Activated effector memory CD4-positive, alpha-beta T cell treated with Interleukin-2 at 50 U/mL for 16 hours (primary cell): ENCODE measurements at regions not wholly inside any gene's neighbourhood (a gene's known extent, or its start where the extent isn't known, plus 50 kb on each side); places are given as distances from the start of the nearest gene placed in this dataset.
"Not testable (repeated sequence)": the region's sequence is repeated elsewhere in the genome, so short reads cannot be mapped to it uniquely, and the experiment has no call there.

Experiments
- DNase-seq: peaks from one replicate; pipeline ENCODE4 v3.0.0-alpha.2; 2020

DNA sequence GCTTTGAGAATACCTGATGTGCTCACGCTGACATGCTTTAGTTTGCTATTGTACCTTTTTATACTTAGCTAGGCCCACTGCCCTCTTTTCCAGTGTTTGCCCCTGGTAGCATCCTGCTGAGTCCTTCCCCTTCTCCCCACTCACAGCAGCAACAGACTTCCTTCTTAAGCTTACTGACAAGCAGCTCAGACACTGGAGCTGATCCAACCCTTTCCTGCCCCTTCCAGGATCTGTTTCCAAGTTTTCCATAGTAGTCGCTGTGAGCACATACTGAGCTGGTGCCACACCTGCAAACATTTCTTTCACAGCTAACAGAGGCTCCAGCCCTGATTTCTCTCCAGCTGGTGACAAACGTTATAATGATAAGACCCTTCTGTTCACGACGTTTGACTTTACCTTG is 991.4 kb upstream of the CELF4 start:
- no peak for DNase-seq

DNA sequence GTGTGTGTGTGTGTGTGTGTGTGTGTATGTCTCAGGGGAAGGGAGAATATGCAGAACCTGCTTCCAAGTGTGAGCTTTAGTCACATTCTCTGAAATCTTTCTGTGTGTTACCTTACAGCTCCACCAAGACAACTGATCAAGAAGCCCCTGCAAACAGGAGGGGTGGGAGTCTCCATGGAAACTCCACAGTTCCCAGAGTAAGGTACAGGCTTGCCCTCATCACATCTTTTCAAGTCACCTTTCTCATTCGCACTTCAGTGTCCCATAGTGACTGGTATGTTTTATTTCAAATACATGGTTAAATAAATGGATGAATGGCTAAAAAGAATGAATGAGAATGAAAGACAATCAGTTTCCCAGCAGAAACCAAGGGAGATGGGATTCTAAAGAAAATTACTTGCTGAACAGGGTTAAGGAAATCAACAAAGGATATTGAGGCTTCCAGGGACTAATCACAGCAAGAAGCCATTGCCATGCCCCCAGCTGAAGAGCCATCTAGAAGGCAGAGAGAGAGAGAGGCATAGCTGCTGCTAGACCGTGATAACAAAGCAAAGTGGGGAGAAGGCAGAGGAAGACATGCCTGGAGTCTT is 987.2 kb upstream of the CELF4 start:
- no peak for DNase-seq

DNA sequence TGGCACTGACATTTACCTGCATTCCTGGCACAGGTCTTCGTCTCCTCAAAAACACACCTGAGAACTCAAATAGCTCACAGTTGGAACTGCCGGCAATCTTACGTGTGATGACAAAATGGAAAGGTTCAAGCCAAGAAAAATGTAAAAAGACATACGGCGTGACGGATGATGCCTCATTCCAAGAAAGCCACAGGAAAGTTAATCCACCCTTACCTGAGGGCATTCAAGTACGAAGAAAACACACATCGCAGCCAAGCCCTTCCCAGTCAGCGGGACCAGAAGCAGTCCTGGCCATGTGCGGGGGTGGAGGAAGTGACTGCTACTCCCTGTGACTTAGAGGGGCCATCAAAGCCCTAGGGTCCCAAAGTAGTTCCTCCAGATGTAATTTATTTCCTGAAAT is 986.3 kb upstream of the CELF4 start:
- no peak for DNase-seq

DNA sequence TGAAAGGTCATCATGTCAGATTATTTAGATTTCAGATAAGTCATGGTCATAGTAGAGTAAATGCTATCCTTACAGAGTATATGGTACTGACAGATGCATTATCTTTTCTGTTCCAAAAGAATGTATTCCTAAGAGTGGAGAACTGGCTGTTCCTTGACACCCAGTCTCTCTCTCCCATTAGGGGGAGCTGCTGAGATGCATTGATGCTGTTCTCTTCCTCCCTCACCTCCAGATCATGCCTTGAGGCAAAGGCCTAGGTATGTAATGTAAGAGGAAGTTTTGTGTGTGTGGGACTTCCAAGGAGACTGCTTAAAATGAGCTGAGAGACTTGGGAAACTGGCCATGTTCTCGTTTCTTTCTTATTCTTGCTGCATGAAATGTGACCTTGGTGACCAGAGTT is 979.5 kb upstream of the CELF4 start:
- DNase-seq: no peak

DNA sequence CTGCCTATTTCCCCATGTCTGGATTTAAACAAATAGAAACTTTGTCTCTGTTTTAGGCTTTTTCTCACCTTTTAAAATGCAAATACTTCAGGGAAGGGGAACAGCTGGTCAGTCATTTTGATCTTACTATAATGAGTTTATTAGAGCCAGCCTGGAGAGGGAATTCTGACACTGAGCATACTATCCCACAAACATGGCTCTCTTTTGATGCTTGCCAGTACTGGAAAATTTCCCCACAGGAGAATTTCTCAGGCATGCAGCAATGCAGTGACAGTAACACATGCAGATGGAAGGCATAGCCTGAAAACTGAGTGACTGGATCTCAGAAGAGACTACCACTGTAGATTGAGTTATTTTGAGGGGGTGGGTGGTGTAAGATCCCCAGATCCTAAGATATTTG is 974.3 kb upstream of the CELF4 start:
- no peak for DNase-seq

DNA sequence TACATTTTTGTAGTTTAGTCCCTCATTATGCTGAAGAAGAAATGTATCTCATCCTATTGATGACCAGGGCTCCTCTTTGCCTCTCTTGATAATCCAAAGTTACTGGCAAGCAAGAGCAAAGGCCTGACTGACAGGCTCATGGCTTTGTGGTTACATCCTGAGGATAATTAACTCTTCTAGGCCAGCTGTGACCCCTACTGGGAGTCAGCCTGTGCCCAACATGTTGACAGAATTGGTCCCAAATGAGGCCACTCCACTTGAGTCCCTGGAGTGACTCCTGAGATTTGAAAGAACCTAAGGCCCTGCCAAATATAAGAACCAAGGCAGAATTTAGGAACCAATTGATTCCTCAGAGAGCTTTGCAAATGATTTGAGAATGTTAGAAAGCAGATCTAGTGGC is 973.8 kb upstream of the CELF4 start:
- no peak for DNase-seq

DNA sequence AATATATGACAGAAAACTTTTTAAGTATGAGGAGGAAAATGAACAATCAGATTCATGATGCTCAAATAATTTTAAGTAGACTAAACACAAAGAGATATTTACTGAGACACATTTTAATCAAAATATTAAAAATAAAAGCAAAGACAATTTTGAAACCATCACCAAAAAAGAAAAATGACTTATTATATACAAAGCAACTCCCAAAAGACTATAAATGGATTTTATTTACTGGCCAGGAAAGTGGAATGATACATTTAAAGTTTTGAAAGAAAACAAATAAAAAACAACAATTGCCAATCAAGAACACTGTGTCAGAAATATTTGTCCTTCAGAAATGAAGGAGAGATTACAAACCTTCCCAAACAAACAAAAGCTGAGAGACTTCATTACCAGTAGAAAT is 968.5 kb upstream of the CELF4 start:
- no peak for DNase-seq

DNA sequence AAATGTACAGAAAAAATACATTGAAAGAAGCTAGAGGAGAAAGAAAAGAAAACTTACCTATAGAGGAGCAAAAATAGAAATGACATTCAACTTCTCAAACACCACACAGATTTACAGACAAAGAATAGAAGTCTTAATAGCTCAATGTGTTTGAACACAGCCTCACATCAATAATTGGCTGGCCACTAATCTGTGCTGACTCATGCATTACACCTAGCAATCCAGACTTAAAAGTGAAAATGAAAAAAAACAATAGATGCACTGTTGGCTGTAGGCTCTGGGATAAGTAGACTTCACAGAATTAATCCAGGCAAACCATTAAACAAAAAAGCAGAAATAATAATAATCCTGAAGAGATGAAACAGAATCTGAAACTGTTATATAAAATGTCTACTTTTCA is 961.3 kb upstream of the CELF4 start:
- DNase-seq: no peak

DNA sequence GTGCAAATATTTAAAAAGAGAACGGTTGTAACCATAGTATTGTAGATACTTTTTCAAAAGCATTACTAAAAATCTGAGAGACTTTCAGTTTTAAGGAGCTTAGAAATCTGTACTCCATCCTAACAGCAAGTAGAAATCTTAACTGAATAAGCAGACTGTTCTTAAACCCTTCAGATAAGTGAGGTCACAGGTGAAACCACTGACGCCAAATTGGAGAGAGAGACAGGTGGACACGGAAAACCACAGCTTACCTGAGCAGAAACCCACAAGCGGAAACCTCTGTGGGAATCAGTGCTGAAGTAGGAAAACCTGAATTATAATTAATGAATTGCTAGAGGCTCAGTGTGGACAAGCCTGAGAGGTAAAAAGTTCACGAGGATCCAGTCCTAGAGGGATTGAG is 959.4 kb upstream of the CELF4 start:
- no peak for DNase-seq

DNA sequence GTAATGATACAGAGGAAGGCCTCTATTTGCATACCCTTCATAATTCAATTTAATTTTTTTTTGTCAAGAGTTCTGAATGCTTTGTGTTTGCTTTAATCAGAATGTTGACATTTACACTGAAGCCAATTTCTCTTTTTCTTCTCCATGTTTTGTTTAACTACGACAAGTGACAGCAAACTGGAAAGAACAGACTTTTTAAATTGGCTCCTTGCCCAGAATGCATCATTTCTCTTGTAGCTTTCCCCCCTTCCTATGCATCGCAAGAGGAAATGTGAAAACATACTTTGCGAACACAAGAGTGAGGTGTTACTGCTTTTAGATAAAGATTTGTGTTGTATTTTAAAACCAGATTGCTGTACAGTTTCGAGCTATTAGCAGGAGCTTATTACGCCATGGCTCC is 955.2 kb upstream of the CELF4 start:
- no peak for DNase-seq

DNA sequence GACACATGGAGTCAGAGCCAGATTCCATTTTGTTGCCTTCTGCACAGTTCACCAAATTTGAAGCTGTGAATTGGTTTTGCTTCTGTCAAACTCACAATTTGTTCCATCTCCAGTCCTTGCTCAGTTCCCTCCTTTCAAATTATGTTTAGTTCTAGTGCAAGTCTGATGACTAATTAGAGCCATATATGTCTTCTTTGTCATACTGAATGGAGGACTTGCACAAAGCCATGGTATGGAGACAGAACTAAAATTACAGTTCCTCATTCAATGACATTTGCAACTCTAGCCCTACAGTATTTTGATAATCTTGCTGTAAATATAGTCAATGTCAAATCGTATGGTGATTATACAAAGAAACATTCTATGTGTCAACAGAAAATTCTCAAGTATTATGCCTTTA is 936.9 kb upstream of the CELF4 start:
- DNase-seq: no peak

DNA sequence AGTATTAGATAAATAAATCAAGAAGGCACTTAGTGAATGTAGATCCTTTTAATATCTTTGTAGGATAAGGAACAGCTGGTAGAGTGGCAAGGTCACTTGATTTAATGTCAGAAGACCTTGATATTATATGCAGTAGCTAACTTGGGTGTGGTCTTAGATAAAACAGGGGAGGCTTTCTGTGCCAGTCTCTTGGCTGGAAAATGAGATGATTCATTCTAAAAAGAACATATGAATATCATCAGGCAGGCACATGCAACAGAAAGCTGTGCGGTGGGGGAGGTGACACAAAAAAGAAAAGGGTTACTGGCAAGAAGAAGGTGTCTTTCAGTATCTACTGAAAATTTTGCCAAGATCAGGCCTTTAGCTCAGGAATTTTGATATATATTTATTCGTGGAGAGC is 931.7 kb upstream of the CELF4 start:
- DNase-seq: no peak

DNA sequence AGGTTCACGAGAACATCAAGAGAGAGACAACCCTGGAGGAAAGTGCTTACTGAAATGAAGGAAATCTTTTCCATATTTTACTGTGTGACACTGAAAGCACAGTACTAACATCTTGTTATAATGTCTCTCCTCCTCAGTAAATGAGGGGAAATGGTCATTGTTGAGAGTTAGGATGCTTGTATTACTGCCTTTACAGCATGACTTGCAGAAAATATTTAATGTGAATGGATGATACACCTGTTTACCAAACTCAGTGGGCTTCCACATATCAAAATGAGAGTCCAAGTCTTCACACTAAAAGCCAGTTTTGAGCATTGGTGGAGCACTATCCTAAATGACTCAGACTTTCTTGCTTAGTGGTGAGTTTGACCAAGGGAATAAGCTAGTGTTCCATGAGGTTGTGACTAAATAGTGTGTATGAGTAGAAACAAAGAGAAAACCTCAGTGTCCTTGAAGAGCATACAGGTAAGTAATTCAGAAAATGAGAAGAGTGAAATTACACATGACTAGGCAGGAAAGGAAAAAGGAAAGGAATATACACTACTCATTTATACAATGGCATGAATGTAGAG is 930.7 kb upstream of the CELF4 start:
- no peak for DNase-seq

DNA sequence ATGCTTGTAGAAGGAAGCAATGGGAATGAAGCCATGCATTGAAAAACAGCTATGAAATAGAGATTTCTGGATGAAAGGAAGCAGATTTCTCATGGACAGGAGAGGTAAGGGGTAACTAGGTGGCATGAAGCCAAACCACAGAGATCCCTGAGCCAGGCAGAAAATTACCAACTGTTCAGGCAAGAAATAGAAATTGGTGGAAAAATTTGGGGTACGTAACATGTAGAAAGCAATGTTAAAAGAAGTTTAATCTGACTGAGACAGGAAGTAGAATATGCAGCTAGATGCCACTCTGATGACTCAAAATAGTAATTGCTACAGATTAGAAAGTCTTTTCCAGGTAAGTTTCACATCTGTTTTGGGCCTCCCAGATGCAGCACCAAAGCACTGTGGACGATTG is 928.5 kb upstream of the CELF4 start:
- no peak for DNase-seq

DNA sequence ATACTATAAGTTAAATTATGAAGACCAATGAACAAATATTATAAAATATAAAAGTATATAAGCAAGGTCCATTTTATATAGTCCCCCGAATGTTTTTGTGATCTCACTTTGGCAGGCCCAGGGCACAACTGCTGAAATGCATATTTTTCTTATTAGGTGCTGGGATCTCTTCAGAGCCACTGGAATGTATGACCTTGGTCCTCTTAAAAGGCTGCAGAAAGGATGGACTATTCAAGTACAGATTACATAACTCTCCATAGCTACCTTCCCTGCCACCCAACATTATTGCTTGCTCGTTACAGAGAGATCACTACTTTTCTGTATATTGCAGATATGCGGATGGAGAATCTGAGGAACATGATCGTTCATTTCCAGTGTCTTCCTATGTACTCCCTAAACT is 925.6 kb upstream of the CELF4 start:
- no peak for DNase-seq

DNA sequence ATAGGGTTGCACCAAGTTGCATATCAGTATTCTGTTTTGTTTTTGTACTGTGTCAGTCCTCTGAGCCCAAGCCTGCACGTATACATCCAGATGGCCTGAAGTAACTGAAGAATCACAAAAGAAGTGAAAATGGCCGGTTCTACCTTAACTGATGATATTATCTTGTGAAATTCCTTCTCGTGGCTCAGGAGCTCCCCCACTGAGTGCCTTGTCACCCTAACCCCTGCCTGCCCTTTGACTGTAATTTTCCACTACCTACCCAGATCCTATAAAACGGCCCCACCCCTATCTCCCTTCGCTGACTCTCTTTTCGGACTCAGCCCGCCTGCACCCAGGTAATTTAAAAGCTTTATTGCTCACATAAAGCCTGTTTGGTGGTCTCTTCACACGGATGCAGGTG is 924.1 kb upstream of the CELF4 start:
- DNase-seq: not testable (repeated sequence)

DNA sequence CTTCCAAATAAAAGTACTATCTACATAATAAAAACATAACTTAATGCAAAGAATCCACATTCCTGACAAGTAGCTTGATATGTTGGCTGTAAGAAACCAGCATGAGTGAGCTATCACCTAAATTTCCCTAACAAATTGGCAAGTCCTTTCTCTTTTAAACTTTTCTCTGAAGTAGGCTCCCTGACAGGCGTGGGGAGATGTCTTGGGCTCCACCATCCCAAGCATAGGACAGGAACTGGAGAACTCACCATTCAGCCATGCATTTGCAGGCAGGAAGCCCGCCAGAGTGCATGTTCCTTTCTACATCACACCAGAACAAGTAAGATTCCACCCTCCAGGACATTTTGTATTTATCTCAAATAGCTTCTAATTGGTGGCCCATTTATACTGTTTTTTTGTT is 921.9 kb upstream of the CELF4 start:
- DNase-seq: no peak

DNA sequence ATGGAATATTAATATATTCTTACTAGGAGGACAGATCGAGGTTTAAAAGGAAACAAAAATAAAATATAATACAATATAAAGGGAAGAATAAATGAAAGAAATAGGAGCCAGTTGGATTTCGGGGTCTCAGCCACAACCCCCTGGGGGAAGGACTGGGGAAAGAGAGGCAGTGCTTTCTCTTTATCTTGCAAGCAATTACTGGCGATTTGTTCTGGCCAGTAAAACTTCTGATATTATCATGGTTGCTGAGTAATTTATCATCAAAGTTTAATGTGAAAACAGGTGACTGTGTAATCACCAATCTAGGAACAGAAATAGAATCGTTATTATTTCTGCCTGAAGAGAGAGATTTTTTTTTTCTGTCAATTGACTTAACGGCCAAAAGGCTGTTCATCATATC is 917.7 kb upstream of the CELF4 start:
- no peak for DNase-seq

DNA sequence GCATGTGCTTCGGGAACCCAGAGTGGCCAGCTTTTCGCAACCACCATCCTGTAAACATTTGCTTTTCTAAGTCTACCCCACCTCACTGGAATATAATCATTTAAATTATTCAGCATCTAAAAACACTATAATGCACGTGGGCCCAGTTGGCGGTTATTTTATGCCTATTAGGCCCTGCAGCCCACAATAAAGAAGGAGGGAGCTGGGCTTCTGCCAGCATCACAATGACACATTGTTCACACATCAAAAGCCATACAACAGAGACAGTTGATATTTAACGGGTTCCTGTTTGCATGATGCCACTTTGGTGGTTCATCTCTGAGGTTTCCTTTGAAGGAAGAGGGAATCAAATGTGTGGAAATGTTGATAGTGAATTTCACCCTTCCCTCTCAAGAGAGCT is 916.0 kb upstream of the CELF4 start:
- DNase-seq: no peak

DNA sequence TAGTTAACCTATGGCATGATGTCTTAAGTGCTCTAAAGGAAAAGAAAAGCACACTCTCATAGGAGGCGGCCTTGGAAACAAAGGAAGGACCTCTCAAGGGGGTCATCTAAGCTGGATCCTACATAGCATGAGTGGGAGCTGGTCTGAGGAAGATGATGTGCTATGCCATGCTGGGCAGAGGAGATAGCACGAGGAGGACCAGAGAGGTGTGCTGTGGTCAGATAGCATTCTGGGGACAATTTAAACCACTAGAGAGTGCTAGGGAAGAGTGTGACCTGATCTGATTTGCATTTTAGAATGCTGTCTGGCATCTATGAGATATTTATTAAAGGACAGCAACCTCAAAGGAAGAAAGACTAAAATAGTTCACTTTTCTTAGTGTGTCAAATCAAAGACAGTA is 910.1 kb upstream of the CELF4 start:
- DNase-seq: no peak

DNA sequence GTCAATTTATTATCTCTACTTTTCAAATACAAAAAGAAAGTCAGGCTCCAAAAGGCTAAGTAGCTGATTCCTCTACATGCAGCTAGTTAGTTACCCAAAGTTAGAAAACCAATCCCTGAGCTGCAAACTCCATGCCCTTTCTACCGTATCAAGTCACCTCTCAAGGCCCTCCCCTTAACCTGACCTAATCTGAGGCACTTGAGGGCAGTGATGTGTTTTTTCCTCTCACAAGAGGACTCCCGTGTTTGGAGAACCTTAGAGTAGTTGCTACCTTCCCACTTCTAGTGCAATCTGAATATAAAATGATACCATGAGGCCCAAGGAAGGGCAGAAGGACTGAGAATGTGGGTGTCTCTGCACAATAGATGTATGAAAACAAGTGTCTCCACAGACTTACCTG is 907.9 kb upstream of the CELF4 start:
- no peak for DNase-seq

DNA sequence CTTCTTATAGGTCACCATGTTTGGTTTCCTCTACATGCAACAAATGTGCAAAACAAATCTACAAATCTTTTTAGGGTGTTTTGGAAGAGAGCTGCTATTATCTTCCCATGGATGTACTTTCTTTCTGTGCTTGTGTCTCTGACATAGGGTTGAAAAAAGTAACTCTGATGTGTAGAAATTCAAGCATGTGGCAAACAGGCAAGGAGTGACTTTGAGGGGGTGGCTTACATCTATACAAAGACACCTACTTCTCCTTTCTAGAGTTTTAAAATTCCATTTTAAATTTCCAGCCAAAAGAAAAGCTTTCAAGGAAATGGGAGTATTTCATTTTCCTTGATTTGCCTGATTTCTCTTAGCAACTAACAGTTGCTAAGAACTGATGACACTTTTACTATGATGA is 904.8 kb upstream of the CELF4 start:
- DNase-seq: no peak

DNA sequence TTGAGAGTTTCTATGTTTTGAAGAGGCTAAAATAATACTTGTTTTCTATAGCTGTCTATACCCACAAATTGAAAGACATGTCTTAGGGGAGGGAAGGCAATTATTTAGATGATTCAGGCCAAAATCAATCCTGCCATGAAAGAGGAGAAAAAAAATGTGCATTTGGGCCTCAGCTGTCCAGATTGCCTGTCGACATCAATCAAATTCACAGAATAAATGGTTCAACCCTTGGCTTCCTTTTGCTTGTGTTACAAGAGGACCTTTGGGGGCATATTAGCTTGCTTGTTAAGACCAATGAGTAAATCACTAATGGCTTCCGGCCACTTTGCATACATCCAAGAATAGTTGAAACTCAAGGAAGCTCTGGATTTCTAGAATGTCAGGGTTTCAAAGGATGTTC is 900.8 kb upstream of the CELF4 start:
- DNase-seq: no peak

DNA sequence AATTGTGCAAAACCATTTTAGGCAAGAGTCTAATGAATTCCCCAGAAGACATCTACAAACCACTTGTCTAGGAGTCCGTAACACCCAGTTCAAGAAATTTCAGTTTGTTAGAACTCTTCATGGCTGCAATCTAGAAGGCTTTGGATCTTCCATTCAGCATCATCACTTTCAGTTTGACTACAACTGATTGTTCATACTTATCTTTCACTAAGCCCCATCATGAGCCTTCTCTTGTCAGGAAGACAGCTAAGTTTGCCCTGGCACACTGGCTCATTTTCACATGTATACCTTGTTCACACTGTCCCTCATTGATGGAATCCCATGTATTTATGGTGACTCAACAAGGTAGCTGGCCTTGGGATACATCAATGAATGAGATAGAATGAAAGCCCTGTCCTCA is 898.4 kb upstream of the CELF4 start:
- no peak for DNase-seq

DNA sequence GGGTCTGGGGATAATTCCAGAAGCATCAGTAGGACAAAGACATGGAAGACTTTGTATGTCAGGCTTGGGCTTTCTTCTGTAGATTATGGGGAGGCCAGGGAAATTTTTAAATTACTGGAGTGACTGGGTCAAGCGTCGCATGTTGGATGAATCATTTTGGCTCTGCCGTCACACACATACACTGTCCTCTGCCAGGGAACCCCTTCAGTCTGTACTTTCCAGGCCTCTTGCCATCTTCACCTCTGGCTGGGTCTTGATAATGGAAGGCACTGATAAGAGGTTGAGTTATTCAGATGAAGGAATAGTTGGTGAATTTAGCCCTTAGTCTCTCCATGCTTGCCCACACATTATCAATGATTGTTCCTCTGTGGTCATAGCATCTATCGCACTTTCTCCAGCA is 895.1 kb upstream of the CELF4 start:
- DNase-seq: no peak
